Upper lobe of left lung (tissue), 6 donors: ENCODE measurements at regions not wholly inside any gene's neighbourhood (a gene's known extent, or its start where the extent isn't known, plus 50 kb on each side); places are given as distances from the start of the nearest gene placed in this dataset.

Experiments used
- ATAC-seq, 2 donors: fragments of 200-7000 bp; cut with Tn5 transposase; one replicate each; pipeline ENCODE4 v1.9.1; 2022; ENCODE audit warnings: mild to moderate bottlenecking in 2 of 2, moderate library complexity in 2 of 2; ENCODE audit not compliant: low FRiP score in 2 of 2
- DNase-seq, 2 donors: peaks; one replicate each; pipeline ENCODE4 v3.0.0-alpha.2; 2019 to 2020
- H3K27ac ChIP-seq, 4 donors: fragments of 200-600 bp; sonication (generic); one replicate each; pipeline ENCODE4 v1.5.1; 2016 to 2019
- H3K27me3 ChIP-seq, 4 donors: fragments of 200-600 bp; sonication (generic); one replicate each; pipeline ENCODE4 v1.5.1; 2017 to 2019
- H3K36me3 ChIP-seq, 4 donors: fragments of 200-600 bp; sonication (generic); one replicate each; pipeline ENCODE4 v1.5.1; 2016 to 2019
- H3K4me1 ChIP-seq, 4 donors: fragments of 200-600 bp; sonication (generic); one replicate each; pipeline ENCODE4 v1.5.1; 2018 to 2019
- H3K4me3 ChIP-seq, 4 donors: fragments of 200-600 bp; sonication (generic); one replicate each; pipeline ENCODE4 v1.5.1; 2017 to 2019; ENCODE audit warnings: mild to moderate bottlenecking in 2 of 4, moderate library complexity in 1 of 4
- H3K9me3 ChIP-seq, 4 donors: fragments of 200-600 bp; sonication (generic); one replicate each; pipeline ENCODE4 v1.5.1; 2018 to 2019
- CTCF ChIP-seq, 6 experiments: fragments of 450-650 bp in 4 of 6; fragments of 200-600 bp in 2 of 6; sonication (generic) in 2 of 6; IDR thresholded peaks; one replicate each; pipeline ENCODE4 v1.5.1; 2016 to 2019; ENCODE audit warnings: antibody characterized with exemption in 6 of 6
- EP300 ChIP-seq, 4 donors: sonication (generic); formaldehyde crosslinking; IDR thresholded peaks; one replicate each; pipeline ENCODE4 v1.5.1; 2017; ENCODE audit warnings: antibody characterized with exemption in 4 of 4, control low read depth in 2 of 4
- POLR2A ChIP-seq, 4 donors: fragments of 450-650 bp; IDR thresholded peaks; one replicate each; pipeline ENCODE4 v1.5.1; 2016 to 2017; ENCODE audit warnings: antibody characterized with exemption in 4 of 4, mild to moderate bottlenecking in 2 of 4
- POLR2AphosphoS5 ChIP-seq, 2 donors: sonication (generic); formaldehyde crosslinking; IDR thresholded peaks; one replicate each; pipeline ENCODE4 v1.5.1; 2017; ENCODE audit warnings: antibody characterized with exemption in 2 of 2
- WGBS, 2 donors: methylation state at CpG; one replicate each; pipeline ENCODE4 v1.1.5; 2017 to 2018; 5-methylcytosine and 5-hydroxymethylcytosine counted together
- donor health status: DM: no; HTN: no; CAD: no; lungs with moderate emphysema.
- donor health status: DM: no; HTN: yes; CAD: no; lungs with severe emphysema.

- Histone ChIP-seq H3K27ac (no peak overlapping the region), H3K27me3 (no peaks in the 10 kb centered on the region), H3K4me3 (no peak overlapping the region), H3K36me3 (no peaks in the 10 kb centered on the region), H3K4me1 (no peaks in the 10 kb centered on the region), H3K9me3 (no peaks in the 10 kb centered on the region)
- no peak for TF ChIP-seq CTCF (IDR thresholded peaks at IDR 0.05)
- TF ChIP-seq POLR2A (IDR thresholded peaks at IDR 0.05): no peak
- TF ChIP-seq EP300 (IDR thresholded peaks at IDR 0.05): no peak
- TF ChIP-seq POLR2AphosphoS5 (IDR thresholded peaks at IDR 0.05): no peak
- WGBS, 2 donors: 71 to 76% methylated on average over 1 of the region's 1 CpG
- no peak for ATAC-seq
- DNase-seq: no peak
Observed at GRCh38 chr18:61172624-61173023, 160.6 kb upstream of the CDH20 start.

GRCh38 chr18:61173554-61173953 is 159.7 kb upstream of the CDH20 start:
- no peaks in the 10 kb centered on the region for H3K36me3 ChIP-seq
- ATAC-seq (no peak), DNase-seq (no peak)
- TF ChIP-seq CTCF (IDR thresholded peaks at IDR 0.05) (no peak), POLR2AphosphoS5 (IDR thresholded peaks at IDR 0.05) (no peak), POLR2A (IDR thresholded peaks at IDR 0.05) (no peak), EP300 (IDR thresholded peaks at IDR 0.05) (no peak)
- no peaks in the 10 kb centered on the region for H3K9me3 ChIP-seq
- H3K27me3 ChIP-seq: no peaks in the 10 kb centered on the region
- no peak overlapping the region for H3K4me3 ChIP-seq
- 83 to 93% methylated on average over 6 of the region's 6 CpGs for WGBS, 2 donors
- H3K27ac ChIP-seq: no peak overlapping the region
- H3K4me1 ChIP-seq: no peaks in the 10 kb centered on the region

- ATAC-seq (no peak), DNase-seq (no peak)
- Histone ChIP-seq H3K36me3 (no peaks in the 10 kb centered on the region), H3K4me1 (no peaks in the 10 kb centered on the region), H3K27ac (no peak overlapping the region), H3K4me3 (no peak overlapping the region), H3K9me3 (no peaks in the 10 kb centered on the region), H3K27me3 (no peaks in the 10 kb centered on the region)
- TF ChIP-seq POLR2A (IDR thresholded peaks at IDR 0.05) (no peak), CTCF (IDR thresholded peaks at IDR 0.05) (no peak), POLR2AphosphoS5 (IDR thresholded peaks at IDR 0.05) (no peak), EP300 (IDR thresholded peaks at IDR 0.05) (no peak)
Observed at GRCh38 chr18:61183798-61184197, 149.4 kb upstream of the CDH20 start.

GRCh38 chr18:61187971-61188370 is 145.3 kb upstream of the CDH20 start:
- H3K4me3 ChIP-seq: no peak overlapping the region
- H3K27me3 ChIP-seq: no peaks in the 10 kb centered on the region
- H3K9me3 ChIP-seq: no peaks in the 10 kb centered on the region
- no peaks in the 10 kb centered on the region for H3K36me3 ChIP-seq
- WGBS, 2 donors: 90 to 96% methylated on average over 3 of the region's 3 CpGs
- no peaks in the 10 kb centered on the region for H3K4me1 ChIP-seq
- ATAC-seq (no peak), DNase-seq (no peak)
- H3K27ac ChIP-seq: no peak overlapping the region
- TF ChIP-seq EP300 (IDR thresholded peaks at IDR 0.05) (no peak), POLR2A (IDR thresholded peaks at IDR 0.05) (no peak), POLR2AphosphoS5 (IDR thresholded peaks at IDR 0.05) (no peak), CTCF (IDR thresholded peaks at IDR 0.05) (no peak)

GRCh38 chr18:61189376-61189775 is 143.9 kb upstream of the CDH20 start:
- H3K36me3 ChIP-seq: no peaks in the 10 kb centered on the region

More at GRCh38 chr18:61189376-61189775, 143.9 kb upstream of the CDH20 start:
- no peaks in the 10 kb centered on the region for H3K27me3 ChIP-seq
- no peaks in the 10 kb centered on the region for H3K4me1 ChIP-seq
- no peak for DNase-seq
- no peak for ATAC-seq
- TF ChIP-seq POLR2AphosphoS5 (IDR thresholded peaks at IDR 0.05) (no peak), CTCF (IDR thresholded peaks at IDR 0.05) (no peak), EP300 (IDR thresholded peaks at IDR 0.05) (no peak), POLR2A (IDR thresholded peaks at IDR 0.05) (no peak)
- WGBS, 2 donors: 78 to 90% methylated on average over 3 of the region's 3 CpGs
- no peak overlapping the region for H3K27ac ChIP-seq
- H3K9me3 ChIP-seq: no peaks in the 10 kb centered on the region
- no peak overlapping the region for H3K4me3 ChIP-seq
